ENCODE measurements at regions not wholly inside any gene's neighbourhood (a gene's known extent, or its start where the extent isn't known, plus 50 kb on each side); places are given as distances from the start of the nearest gene placed in this dataset.

DNA sequence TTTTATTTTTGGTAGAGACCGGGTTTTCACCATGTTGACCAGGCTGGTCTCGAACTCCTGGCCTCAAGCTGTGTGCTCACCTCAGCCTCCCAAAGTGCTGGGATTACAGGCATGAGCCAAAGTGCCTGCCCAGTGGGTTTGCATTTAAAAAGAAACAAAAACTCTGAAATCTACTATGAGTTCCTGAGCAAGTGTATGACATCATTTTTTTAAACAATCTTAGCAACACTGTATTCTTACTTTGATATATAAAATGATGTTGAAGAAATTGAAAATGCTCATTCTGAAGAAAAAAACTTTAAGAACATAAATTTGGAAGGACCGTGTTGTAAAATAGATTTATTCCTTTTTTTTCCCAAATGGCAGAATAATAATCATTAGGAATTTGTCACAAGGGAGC lies 1199.7 kb downstream of the DIAPH3 start:
- intact Hi-C loops (cut with DNase I), result no loop called here
- Histone ChIP-seq H3K9me3 (no peaks in the 10 kb centered on the region), H3K27me3 (no peaks in the 10 kb centered on the region), H3K4me1 (no peaks in the 10 kb centered on the region), H3K4me3 (no peak overlapping the region), H3K36me3 (no peaks in the 10 kb centered on the region), H3K27ac (no peak overlapping the region)
- no peak for ATAC-seq
- TF ChIP-seq, protein P1, sequence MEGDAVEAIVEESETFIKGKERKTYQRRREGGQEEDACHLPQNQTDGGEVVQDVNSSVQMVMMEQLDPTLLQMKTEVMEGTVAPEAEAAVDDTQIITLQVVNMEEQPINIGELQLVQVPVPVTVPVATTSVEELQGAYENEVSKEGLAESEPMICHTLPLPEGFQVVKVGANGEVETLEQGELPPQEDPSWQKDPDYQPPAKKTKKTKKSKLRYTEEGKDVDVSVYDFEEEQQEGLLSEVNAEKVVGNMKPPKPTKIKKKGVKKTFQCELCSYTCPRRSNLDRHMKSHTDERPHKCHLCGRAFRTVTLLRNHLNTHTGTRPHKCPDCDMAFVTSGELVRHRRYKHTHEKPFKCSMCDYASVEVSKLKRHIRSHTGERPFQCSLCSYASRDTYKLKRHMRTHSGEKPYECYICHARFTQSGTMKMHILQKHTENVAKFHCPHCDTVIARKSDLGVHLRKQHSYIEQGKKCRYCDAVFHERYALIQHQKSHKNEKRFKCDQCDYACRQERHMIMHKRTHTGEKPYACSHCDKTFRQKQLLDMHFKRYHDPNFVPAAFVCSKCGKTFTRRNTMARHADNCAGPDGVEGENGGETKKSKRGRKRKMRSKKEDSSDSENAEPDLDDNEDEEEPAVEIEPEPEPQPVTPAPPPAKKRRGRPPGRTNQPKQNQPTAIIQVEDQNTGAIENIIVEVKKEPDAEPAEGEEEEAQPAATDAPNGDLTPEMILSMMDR (IDR thresholded peaks at IDR 0.05), result no peak
- no peak for DNase-seq

DNA sequence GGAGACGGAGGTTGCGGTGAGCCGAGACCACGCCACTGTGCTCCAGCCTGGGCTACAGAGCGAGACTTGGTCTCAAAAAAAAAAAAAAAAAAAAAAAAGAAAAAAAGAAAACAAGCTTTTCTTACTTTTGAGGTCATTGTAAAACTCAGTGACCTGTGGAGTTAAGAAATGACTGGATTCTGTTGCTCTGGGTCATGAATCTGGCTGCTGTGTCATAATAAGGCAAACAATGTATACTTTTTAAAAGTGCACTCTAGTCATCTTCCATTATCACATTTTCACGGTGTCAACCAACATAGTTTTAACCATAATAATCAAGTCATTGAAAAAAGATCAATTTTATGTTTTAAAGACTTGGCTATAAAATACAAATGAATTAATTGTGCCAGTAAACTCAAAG lies 1186.6 kb downstream of the DIAPH3 start:
- Histone ChIP-seq H3K36me3 (no peaks in the 10 kb centered on the region), H3K27me3 (no peaks in the 10 kb centered on the region), H3K27ac (no peak overlapping the region), H3K9me3 (no peaks in the 10 kb centered on the region), H3K4me1 (no peaks in the 10 kb centered on the region), H3K4me3 (no peak overlapping the region)
- ATAC-seq, result no peak
- TF ChIP-seq, protein P1 (IDR thresholded peaks at IDR 0.05), result no peak
- intact Hi-C loops (cut with DNase I), result no loop called here
- no peak for DNase-seq

DNA sequence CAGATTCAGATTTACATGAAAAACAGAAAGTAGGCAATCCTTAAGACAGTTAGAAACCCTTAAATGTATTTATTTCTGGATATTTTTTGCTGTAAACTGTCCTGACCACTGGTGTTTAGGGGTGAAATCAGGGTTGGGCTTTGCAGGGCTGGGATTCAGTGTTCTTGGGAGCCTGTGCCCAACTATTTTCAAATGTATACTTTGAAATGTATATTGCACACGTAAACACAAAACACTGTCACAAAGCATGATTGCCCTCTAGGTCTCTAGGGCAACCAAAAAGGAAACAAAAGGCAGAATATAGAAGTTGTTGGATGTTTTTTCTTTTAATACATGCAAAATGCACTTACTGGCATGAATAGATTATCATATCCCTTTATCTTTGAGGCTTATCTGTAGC lies 1185.4 kb downstream of the DIAPH3 start:
- no peaks in the 10 kb centered on the region for H3K9me3 ChIP-seq
- intact Hi-C loops (cut with DNase I), result no loop called here

DNA sequence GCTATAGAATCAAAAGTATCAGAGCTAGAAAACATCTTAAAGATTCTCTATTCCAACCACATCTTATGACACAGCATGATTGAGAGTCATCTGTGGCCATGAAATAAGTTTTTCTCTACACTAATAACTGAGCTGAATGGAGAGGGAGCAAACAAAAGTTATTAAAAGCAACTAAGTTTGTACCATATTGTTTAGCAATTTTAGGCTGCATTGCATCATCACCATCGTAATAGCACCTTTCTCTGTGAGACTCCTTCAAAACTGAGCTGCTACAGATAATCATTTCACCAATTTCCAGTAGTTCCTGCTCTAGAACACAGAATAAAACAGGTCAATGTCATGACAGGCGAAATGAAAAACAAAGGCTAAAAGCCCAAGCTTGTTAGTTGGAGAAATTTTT lies 1183.9 kb downstream of the DIAPH3 start:
- Histone ChIP-seq H3K27ac (no peak overlapping the region), H3K36me3 (no peaks in the 10 kb centered on the region), H3K4me1 (no peaks in the 10 kb centered on the region), H3K9me3 (no peaks in the 10 kb centered on the region), H3K4me3 (no peak overlapping the region), H3K27me3 (no peaks in the 10 kb centered on the region)
- DNase-seq (no peak), ATAC-seq (no peak)
- TF ChIP-seq, protein P1 (IDR thresholded peaks at IDR 0.05), result no peak
- intact Hi-C loops (cut with DNase I), result no loop called here

More for the DNA sequence above, 1185.4 kb downstream of the DIAPH3 start:
- Histone ChIP-seq H3K27me3 (no peaks in the 10 kb centered on the region), H3K36me3 (no peaks in the 10 kb centered on the region), H3K4me1 (no peaks in the 10 kb centered on the region), H3K4me3 (no peak overlapping the region), H3K27ac (no peak overlapping the region)
- TF ChIP-seq, protein P1 (IDR thresholded peaks at IDR 0.05), result no peak
- ATAC-seq, result no peak
- DNase-seq, result no peak

DNA sequence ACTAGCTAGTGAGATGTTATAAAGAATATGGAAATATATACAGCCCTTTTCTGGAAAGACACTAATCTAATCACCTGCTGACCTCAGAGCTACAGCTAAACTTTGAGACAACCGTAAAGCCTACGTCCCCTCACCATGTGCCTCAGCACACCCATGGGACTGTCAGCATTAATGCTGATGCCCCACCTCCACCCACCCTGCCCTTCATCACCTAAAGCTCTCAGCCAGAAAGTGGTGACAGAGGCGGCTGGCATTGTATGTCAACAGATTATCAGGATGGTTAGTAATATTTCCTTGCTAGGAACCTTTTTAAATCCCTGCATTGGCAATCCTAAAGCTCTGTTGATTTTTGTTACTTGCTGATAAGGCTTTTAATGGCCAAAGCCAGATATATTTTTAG lies 1177.9 kb downstream of the DIAPH3 start:
- intact Hi-C loops (cut with DNase I), result no loop called here
- Histone ChIP-seq H3K4me3 (no peak overlapping the region), H3K9me3 (no peaks in the 10 kb centered on the region), H3K4me1 (no peaks in the 10 kb centered on the region), H3K27me3 (no peaks in the 10 kb centered on the region), H3K36me3 (no peaks in the 10 kb centered on the region), H3K27ac (no peak overlapping the region)
- no peak for DNase-seq
- TF ChIP-seq, protein P1 (IDR thresholded peaks at IDR 0.05), result no peak
- no peak for ATAC-seq

DNA sequence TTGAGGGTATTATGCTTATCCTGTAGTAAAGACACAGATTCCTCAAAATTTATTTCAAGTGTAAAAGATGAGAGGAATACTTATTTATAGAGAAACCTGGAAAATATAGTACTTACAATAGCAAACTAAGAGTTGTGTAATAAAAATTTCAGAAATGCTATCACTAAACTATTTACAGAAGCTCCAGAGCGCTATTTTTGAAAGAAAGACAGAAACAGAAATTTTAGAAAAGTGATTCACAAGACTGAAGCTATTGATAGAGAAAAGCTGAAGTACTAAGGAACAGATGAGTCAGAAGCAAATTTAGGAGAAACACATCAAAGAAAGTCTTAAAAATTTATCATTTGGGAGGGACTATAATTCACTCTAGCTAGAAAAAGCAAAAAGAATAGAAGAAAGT lies 1174.2 kb downstream of the DIAPH3 start:
- intact Hi-C loops (cut with DNase I), result no loop called here

More for the DNA sequence above, 1174.2 kb downstream of the DIAPH3 start:
- no peaks in the 10 kb centered on the region for H3K9me3 ChIP-seq
- H3K4me1 ChIP-seq, result no peaks in the 10 kb centered on the region
- no peaks in the 10 kb centered on the region for H3K27me3 ChIP-seq
- TF ChIP-seq, protein P1 (IDR thresholded peaks at IDR 0.05), result no peak
- no peak overlapping the region for H3K27ac ChIP-seq
- ATAC-seq (no peak), DNase-seq (no peak)
- no peak overlapping the region for H3K4me3 ChIP-seq
- H3K36me3 ChIP-seq, result no peaks in the 10 kb centered on the region

All from upper lobe of right lung (tissue), 1 donor.